ENCODE measurements at regions not wholly inside any gene's neighbourhood (a gene's known extent, or its start where the extent isn't known, plus 50 kb on each side); places are given as distances from the start of the nearest gene placed in this dataset.

- Mint-ChIP-seq H3K27me3 (ENCODE audit: unreplicated experiment) (no peaks in the 10 kb centered on the region), H3K4me3 (ENCODE audit: low read depth, unreplicated experiment) (no peak overlapping the region), H3K4me1 (ENCODE audit: low read depth, unreplicated experiment) (no peaks in the 10 kb centered on the region), H3K36me3 (ENCODE audit: insufficient read depth, unreplicated experiment) (no peaks in the 10 kb centered on the region), H3K9me3 (ENCODE audit: low read depth, unreplicated experiment) (peaks cover 10% of the 10 kb centered on the region), H3K27ac (ENCODE audit: unreplicated experiment) (no peak overlapping the region)
- BruUV-seq (replicated peaks): no TSS peak
- no peak for DNase-seq
- intact Hi-C loops (cut with micrococcal nuclease; ENCODE audit: unreplicated experiment): no loop called here
- CTCF ChIA-PET: interaction anchor here (0.6 kb wide), 1 partner anchor 62 kb away, joined by 3 read pairs; no protein-coding TSS in a partner anchor
- no peak for TF ChIP-seq CTCF (IDR thresholded peaks at IDR 0.05; ENCODE audit: unreplicated experiment)
Observed at GRCh38 chr5:30981576-30981975, 211.9 kb upstream of the CDH6 start.

DNA sequence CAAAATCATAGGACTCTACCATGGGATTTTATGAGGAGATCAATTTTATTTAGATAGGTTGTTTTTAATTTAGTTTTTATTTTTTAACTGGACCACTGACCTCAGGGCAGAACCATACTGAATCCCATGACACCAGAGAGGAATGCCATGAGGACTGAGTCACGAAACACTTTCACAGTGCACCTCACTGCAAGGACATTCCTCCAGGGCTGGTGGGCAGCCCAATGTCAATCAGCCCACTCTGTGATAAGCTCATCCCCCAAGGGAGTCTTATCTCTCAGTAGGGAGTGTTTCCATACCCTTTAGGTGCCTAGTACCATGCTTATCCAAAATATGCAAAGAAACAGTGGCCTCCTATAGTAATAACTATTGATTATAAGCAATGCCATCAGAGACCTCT lies 224.5 kb upstream of the CDH6 start:
- CTCF ChIA-PET: no interaction called here
- intact Hi-C loops (cut with micrococcal nuclease; ENCODE audit: unreplicated experiment): no loop called here
- Mint-ChIP-seq H3K36me3 (ENCODE audit: insufficient read depth, unreplicated experiment) (no peaks in the 10 kb centered on the region), H3K4me1 (ENCODE audit: low read depth, unreplicated experiment) (no peaks in the 10 kb centered on the region), H3K27me3 (ENCODE audit: unreplicated experiment) (no peaks in the 10 kb centered on the region), H3K9me3 (ENCODE audit: low read depth, unreplicated experiment) (peaks cover 6% of the 10 kb centered on the region), H3K4me3 (ENCODE audit: low read depth, unreplicated experiment) (no peak overlapping the region), H3K27ac (ENCODE audit: unreplicated experiment) (no peak overlapping the region)
- no TSS peak for BruUV-seq (replicated peaks)
- no peak for TF ChIP-seq CTCF (IDR thresholded peaks at IDR 0.05; ENCODE audit: unreplicated experiment)
- DNase-seq: no peak

- H3K4me1 Mint-ChIP-seq (ENCODE audit: low read depth, unreplicated experiment): no peaks in the 10 kb centered on the region
- no peaks in the 10 kb centered on the region for H3K27me3 Mint-ChIP-seq (ENCODE audit: unreplicated experiment)
- no peak overlapping the region for H3K27ac Mint-ChIP-seq (ENCODE audit: unreplicated experiment)
- intact Hi-C loops (cut with micrococcal nuclease; ENCODE audit: unreplicated experiment): no loop called here
- TF ChIP-seq CTCF (IDR thresholded peaks at IDR 0.05; ENCODE audit: unreplicated experiment): no peak
- no peak for DNase-seq
- no TSS peak for BruUV-seq (replicated peaks)
- H3K4me3 Mint-ChIP-seq (ENCODE audit: low read depth, unreplicated experiment): no peak overlapping the region
- CTCF ChIA-PET: no interaction called here
- peaks cover 3% of the 10 kb centered on the region for H3K9me3 Mint-ChIP-seq (ENCODE audit: low read depth, unreplicated experiment)
- no peaks in the 10 kb centered on the region for H3K36me3 Mint-ChIP-seq (ENCODE audit: insufficient read depth, unreplicated experiment)
Observed at GRCh38 chr5:30960036-30960435, 233.4 kb upstream of the CDH6 start.

GRCh38 chr5:30959238-30959637 lies 234.2 kb upstream of the CDH6 start:
- no peaks in the 10 kb centered on the region for H3K9me3 Mint-ChIP-seq (ENCODE audit: low read depth, unreplicated experiment)
- TF ChIP-seq CTCF (IDR thresholded peaks at IDR 0.05; ENCODE audit: unreplicated experiment): no peak
- BruUV-seq (replicated peaks): no TSS peak
- intact Hi-C loops (cut with micrococcal nuclease; ENCODE audit: unreplicated experiment): no loop called here
- H3K27me3 Mint-ChIP-seq (ENCODE audit: unreplicated experiment): no peaks in the 10 kb centered on the region
- CTCF ChIA-PET: no interaction called here
- DNase-seq: no peak
- H3K27ac Mint-ChIP-seq (ENCODE audit: unreplicated experiment): no peak overlapping the region
- H3K4me3 Mint-ChIP-seq (ENCODE audit: low read depth, unreplicated experiment): no peak overlapping the region
- no peaks in the 10 kb centered on the region for H3K4me1 Mint-ChIP-seq (ENCODE audit: low read depth, unreplicated experiment)
- no peaks in the 10 kb centered on the region for H3K36me3 Mint-ChIP-seq (ENCODE audit: insufficient read depth, unreplicated experiment)

- CTCF ChIA-PET: no interaction called here
- no peak for TF ChIP-seq CTCF (IDR thresholded peaks at IDR 0.05; ENCODE audit: unreplicated experiment)
- Mint-ChIP-seq H3K27ac (ENCODE audit: unreplicated experiment) (no peak overlapping the region), H3K4me3 (ENCODE audit: low read depth, unreplicated experiment) (no peak overlapping the region), H3K36me3 (ENCODE audit: insufficient read depth, unreplicated experiment) (no peaks in the 10 kb centered on the region), H3K4me1 (ENCODE audit: low read depth, unreplicated experiment) (no peaks in the 10 kb centered on the region), H3K9me3 (ENCODE audit: low read depth, unreplicated experiment) (no peaks in the 10 kb centered on the region), H3K27me3 (ENCODE audit: unreplicated experiment) (no peaks in the 10 kb centered on the region)
- no peak for DNase-seq
- intact Hi-C loops (cut with micrococcal nuclease; ENCODE audit: unreplicated experiment): no loop called here
- BruUV-seq (replicated peaks): no TSS peak
Observed at GRCh38 chr5:30957591-30957990, 235.9 kb upstream of the CDH6 start.
